Spleen (tissue), 7 donors: ENCODE measurements at regions not wholly inside any gene's neighbourhood (a gene's known extent, or its start where the extent isn't known, plus 50 kb on each side); places are given as distances from the start of the nearest gene placed in this dataset.

Source experiments
- CTCF ChIP-seq, 11 experiments: fragments of 200-600 bp in 7 of 11; fragments of 450-650 bp in 4 of 11; sonication (generic) in 4 of 11; IDR thresholded peaks in 8 of 11; conservative IDR thresholded peaks in 3 of 11; 1 replicate in 7 of 11; 2 replicates in 4 of 11; pipeline versions ENCODE4 v1.4.0 to v1.8.0; 2016 to 2021; ENCODE audit warnings: antibody characterized with exemption in 11 of 11, inconsistent platforms in 4 of 11, mild to moderate bottlenecking in 1 of 11
- POLR2A ChIP-seq, 3 donors: fragments of 450-650 bp; IDR thresholded peaks; one replicate each; pipeline ENCODE4 v1.5.1; 2017; ENCODE audit warnings: antibody characterized with exemption in 3 of 3, mild to moderate bottlenecking in 1 of 3
- POLR2AphosphoS5 ChIP-seq, 3 donors: sonication (generic); formaldehyde crosslinking; IDR thresholded peaks; one replicate each; pipeline ENCODE4 v1.5.1; 2017; ENCODE audit warnings: antibody characterized with exemption in 3 of 3
- donor health status: DM: no; HTN: no; CAD: no; lungs with moderate emphysema.
- donor health status: DM: no; HTN: no; CAD: no.
- donor health status: DM: no; HTN: no; CAD: no.

- TF ChIP-seq CTCF (IDR thresholded peaks at IDR 0.05 in 8 of 11, conservative IDR thresholded peaks at IDR 0.05 in 3 of 11), result no peak
- no peak for TF ChIP-seq POLR2A (IDR thresholded peaks at IDR 0.05)
- no peak for TF ChIP-seq POLR2AphosphoS5 (IDR thresholded peaks at IDR 0.05)
These were observed 481.7 kb downstream of the ZPLD1 start for GRCh38 chr3:102916532-102916931.
